OCI-LY1 (cell line): ENCODE measurements at regions not wholly inside any gene's neighbourhood (a gene's known extent, or its start where the extent isn't known, plus 50 kb on each side); places are given as distances from the start of the nearest gene placed in this dataset.

Source experiments
- CTCF ChIP-seq: fragments of 200-600 bp; sonication (generic), shearing (Covaris generic); IDR thresholded peaks from 2 replicates; pipeline ENCODE4 v1.5.1; 2017; ENCODE audit warnings: mild to moderate bottlenecking, antibody characterized with exemption, low read length, moderate library complexity, mixed read lengths
- EZH2 ChIP-seq: fragments of 200-600 bp; sonication (generic), shearing (Covaris generic); IDR thresholded peaks from 2 replicates; pipeline ENCODE4 v1.8.0; 2017; ENCODE audit warnings: borderline replicate concordance, mixed run types, mild to moderate bottlenecking, antibody characterized with exemption, low read length, moderate library complexity, mixed read lengths

GRCh38 chr9:82552784-82553183 lies 510.2 kb downstream of the RASEF start:
- TF ChIP-seq CTCF (no peak), EZH2 (no peak)
